Peyer's patch (tissue), 4 donors: ENCODE measurements at regions not wholly inside any gene's neighbourhood (a gene's known extent, or its start where the extent isn't known, plus 50 kb on each side); places are given as distances from the start of the nearest gene placed in this dataset.

Experiments used
- CTCF ChIP-seq, 6 experiments: fragments of 450-650 bp in 4 of 6; fragments of 200-600 bp in 2 of 6; sonication (generic) in 1 of 6; IDR thresholded peaks; one replicate each; pipeline ENCODE4 v1.5.1; 2017 to 2019; ENCODE audit warnings: antibody characterized with exemption in 6 of 6, mild to moderate bottlenecking in 3 of 6, moderate library complexity in 1 of 6
- POLR2A ChIP-seq, 2 donors: fragments of 450-650 bp; IDR thresholded peaks; one replicate each; pipeline ENCODE4 v1.5.1; 2017; ENCODE audit warnings: antibody characterized with exemption in 2 of 2, mild to moderate bottlenecking in 2 of 2, moderate library complexity in 2 of 2

GRCh38 chr14:38786921-38787320 lies 316.1 kb downstream of the SEC23A start:
- TF ChIP-seq POLR2A (IDR thresholded peaks at IDR 0.05): no peak
- TF ChIP-seq CTCF (IDR thresholded peaks at IDR 0.05): no peak
